Stimulated activated CD4-positive, alpha-beta T cell treated with anti-CD3 and anti-CD28 coated beads, Interleukin-2, amount 100 ng/mL, for 4 hours (primary cell): ENCODE measurements at regions not wholly inside any gene's neighbourhood (a gene's known extent, or its start where the extent isn't known, plus 50 kb on each side); places are given as distances from the start of the nearest gene placed in this dataset.

ENCODE experiments used
- DNase-seq: peaks from one replicate; pipeline ENCODE4 v3.0.0-alpha.2; 2020; ENCODE audit warnings: low read depth

GRCh38 chr12:14148489-14149270 is 167.3 kb upstream of the GRIN2B start:
- DNase-seq: no peak

DNA sequence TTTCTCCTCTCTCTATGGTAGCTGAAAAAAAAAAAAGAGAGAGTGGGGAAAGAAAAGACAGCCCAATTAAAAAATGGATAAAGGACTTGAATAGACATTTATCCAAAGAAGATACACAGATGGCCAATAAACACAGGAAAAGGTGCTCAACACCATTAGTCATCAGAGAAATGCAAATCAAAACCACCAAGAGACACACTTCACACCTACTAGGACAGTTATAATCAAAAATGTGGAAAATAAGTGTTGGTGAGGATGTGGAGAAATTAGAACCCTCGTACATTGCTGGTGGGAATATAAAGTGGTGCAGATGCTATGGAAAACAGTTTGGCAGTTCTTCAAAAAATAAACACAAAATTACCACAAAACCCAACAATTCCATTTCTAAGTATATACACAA is 172.4 kb upstream of the GRIN2B start:
- no peak for DNase-seq

DNA sequence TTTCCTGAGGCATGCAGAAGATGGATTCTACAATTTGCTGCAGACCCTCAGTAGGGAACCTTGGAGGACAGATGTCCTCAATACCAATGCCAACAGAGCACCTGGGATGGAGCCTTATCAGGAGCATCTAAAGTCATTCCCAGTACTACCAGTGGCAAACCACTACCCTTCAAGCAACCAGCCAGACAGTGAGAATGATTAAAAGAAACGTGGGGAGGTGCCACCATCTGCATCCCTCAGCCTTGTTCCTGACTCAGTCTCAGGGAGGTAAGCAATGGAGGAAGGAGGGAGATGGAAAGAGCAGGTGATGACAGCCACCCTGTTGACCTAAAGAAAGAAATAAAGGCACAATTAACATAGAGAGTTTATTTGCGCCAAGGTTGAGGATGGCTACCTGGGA is 175.2 kb upstream of the GRIN2B start:
- no peak for DNase-seq

GRCh38 chr12:14157088-14157747 is 175.8 kb upstream of the GRIN2B start:
- DNase-seq: no peak

GRCh38 chr12:14164266-14164665 is 182.9 kb upstream of the GRIN2B start:
- no peak for DNase-seq

DNA sequence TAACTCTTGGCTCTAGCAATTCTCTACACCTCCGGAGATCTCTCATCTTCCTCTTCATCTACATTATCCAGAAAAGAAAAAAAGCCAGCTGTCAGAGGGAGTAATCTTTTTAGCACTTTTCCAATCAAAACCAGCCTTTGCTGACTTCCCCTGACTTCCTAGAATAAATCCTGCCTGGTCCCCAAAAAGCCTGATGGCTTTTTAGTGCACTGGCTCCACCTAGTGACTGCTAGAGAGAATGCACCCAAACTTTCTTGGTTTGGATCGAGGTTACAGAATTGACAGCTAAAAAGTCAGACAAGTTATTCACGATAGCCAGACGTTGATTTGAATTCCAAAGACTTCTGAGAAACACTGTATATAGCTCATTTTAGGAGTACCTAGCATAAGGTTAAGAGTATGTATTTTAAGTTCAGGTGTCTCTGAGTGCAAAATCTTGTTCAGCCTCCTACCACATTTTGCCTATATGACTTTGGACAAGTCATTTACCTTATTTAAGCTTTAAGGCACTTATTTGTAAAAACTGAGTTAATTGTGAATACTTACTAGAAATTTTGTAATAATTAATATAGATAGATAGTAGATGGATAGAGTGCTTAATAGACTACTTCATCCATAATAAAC is 185.7 kb upstream of the GRIN2B start:
- DNase-seq: peak; percentile 22

DNA sequence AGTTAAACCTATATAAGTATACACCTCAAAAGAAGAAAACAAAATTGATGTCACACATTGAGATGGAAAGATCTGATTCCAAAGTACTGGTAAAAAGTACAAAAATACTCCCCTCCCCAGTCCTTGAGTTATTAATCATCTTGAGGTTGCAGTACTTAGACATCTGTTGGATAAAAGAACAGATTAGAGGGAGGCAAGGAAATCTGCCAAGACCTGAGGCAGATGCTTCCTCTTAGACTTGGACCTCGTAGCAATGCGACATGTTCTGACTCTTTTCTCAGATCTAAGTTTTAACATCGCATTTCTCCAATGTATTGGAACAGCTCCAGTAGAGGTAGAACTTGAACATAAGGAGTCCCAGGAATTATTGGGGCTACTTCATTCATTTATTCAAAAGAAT is 187.9 kb upstream of the GRIN2B start:
- DNase-seq: no peak

DNA sequence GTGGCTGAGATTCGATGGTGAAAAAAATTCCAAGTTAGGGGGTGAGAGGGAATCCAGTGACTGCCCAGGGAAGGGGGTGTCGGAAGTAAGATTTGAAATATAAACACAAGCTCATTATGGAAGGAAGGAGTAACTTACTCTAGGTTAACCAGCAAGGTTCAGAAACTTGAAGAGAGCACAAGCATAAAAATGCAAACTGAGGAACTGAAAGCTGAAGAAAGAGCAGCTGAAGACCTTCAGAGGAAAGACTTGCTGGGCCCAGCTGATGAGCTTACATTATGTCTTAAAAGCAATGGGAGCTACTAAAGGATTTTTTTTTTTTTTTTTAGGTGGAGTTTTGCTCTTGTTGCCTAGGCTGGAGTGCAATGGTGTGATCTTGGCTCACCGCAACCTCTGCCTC is 189.7 kb upstream of the GRIN2B start:
- DNase-seq: no peak

GRCh38 chr12:14175206-14175605 is 190.3 kb upstream of the ATF7IP start:
- no peak for DNase-seq

DNA sequence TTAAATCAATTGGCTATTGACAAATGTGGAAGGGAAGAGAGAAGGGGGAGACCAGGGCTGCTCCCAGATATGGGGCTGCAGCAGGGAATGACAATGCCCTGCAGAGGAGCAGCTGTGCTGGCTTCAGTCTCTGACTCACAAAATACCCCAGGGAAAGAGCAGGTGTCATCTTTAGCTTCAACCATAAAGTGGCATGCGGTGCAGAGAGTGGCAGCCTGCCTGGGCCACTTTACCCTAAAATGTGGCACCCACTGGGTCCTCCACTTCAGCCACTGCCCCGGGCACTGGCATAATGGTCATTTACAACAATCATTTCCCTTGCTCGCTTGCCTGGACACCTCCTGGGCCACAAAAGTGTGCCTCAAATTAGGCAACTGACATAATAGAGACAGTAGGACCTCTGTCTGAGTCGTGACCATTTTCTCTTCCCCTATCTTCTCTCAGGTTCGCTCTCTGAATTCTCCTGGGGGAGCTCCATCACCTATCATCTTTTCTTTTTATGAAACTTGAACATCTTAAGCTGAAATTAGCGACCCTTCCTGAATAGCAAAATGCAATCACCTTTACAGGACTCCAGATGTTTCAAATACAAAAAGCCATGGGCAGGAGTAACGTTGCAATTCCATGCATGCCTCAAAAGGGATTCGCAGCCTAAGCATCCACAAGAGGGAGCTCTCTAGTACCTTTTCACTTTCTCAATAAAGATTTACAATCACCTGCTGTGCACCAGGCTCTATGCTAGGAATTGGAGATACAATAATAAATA is 179.9 kb upstream of the ATF7IP start:
- no peak for DNase-seq

DNA sequence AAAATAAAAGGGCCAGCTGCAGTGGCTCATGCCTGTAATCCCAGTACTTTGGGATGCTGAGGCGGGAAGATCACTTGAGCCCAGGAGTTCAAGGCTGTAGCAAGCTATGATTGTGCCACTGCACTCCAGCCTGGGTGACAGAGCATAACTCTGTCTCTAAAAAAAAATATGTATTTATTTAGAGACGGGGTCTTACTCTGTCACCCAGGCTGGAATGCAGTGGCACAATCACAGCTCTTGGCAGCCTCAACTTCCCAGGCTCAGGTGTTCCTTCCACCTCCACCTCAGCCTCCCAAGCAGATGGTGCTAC is 179.3 kb upstream of the ATF7IP start:
- DNase-seq: no peak

GRCh38 chr12:14187002-14187401 is 178.5 kb upstream of the ATF7IP start:
- DNase-seq: no peak

- DNase-seq: no peak
Observed at GRCh38 chr12:14187966-14188365, 177.5 kb upstream of the ATF7IP start.

DNA sequence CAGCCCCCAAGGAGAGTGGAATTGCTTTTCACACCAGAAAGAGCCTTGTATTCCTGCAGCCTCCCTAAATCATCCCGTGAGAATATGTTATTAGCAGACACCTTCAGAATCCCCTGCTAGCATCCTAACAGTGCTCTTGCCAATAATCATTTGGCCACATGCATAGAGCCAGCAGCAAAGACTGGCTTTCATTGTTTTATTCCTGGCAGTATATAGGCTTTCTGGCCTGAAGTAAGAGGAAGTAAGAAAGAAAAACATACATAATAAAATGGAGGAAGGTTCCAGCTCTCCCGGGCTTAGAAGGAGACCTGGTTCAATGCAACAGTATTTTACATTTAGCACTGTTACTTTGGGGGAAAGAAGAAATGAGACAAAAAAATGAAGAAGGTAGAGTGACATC is 176.7 kb upstream of the ATF7IP start:
- DNase-seq: no peak

GRCh38 chr12:14190694-14191093 is 174.8 kb upstream of the ATF7IP start:
- no peak for DNase-seq

DNA sequence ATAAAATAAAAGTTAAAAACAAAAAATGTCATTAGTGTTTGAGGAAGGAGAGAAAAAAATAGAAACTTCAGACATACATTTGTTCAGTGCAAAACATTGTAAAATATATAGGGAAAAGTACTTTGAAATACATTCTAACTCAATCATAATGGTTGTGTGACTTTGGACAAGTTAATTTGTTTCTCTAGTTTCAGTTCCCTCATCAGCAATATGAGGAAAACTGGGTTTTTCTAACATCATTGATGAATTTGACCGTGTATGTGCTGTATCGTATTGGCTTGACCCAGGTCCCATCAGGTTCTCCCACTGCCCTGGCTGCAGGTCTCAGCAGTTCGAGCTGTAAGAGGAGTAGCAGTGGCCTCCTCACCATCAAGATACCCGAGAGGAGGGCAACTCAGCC is 173.9 kb upstream of the ATF7IP start:
- DNase-seq: no peak

DNA sequence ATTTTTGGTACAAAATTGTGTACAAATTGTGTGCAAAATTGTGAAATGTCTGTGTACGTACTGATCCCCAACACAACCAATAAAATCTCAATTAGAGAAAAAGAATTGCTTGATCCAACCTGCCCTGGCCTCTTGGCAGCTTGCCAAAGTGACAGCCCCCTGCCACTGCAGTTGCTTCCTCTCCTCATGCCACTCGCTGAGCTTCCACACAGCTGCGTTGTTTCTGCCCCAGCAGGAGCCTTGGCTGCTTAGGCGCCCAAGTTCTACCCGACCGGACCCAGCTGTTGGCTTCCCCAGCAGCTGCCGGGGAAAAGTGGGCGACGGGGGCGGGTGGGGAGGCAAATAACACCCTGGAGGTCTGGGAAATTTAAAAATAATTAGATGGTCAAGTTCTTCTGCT is 171.8 kb upstream of the ATF7IP start:
- DNase-seq: no peak

DNA sequence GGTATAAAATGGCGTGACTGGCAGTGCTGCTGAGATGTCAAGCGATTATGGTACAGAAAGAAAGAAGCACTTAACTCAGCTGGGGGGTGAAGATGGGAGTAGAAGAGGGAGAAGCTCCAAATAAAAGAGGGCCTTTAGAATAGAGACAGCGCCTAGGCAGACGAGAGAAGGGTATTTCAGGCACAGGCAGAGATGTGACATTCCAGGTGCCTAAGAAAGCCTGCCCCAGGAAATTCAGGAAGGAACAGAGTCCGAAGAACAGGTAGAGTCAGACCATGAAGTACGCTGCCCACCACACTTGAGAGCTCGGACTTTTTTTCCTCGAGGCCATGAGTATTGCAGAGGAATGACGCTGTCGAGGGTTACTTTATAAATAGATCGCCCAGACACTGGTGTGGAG is 170.9 kb upstream of the ATF7IP start:
- no peak for DNase-seq

GRCh38 chr12:14199455-14200198 is 165.9 kb upstream of the ATF7IP start:
- no peak for DNase-seq

DNA sequence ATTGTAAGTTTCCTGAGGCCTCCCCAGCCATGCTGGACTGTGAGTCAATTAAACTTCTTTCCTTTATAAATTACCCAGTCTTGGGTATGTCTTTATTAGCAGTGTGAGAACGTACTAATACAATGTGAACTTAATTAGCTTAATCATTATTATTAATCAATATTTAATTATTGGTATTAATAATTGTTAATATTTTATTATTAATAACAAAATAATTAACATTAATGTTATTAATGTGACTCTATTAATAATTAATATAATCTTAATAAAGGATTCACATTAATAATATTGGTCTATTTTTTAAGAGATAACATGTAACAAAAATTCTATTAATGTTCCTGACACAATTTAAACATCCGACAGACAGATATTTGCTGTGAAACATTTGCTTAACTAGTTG is 164.9 kb upstream of the ATF7IP start:
- no peak for DNase-seq

GRCh38 chr12:14201291-14201690 is 164.2 kb upstream of the ATF7IP start:
- DNase-seq: no peak

DNA sequence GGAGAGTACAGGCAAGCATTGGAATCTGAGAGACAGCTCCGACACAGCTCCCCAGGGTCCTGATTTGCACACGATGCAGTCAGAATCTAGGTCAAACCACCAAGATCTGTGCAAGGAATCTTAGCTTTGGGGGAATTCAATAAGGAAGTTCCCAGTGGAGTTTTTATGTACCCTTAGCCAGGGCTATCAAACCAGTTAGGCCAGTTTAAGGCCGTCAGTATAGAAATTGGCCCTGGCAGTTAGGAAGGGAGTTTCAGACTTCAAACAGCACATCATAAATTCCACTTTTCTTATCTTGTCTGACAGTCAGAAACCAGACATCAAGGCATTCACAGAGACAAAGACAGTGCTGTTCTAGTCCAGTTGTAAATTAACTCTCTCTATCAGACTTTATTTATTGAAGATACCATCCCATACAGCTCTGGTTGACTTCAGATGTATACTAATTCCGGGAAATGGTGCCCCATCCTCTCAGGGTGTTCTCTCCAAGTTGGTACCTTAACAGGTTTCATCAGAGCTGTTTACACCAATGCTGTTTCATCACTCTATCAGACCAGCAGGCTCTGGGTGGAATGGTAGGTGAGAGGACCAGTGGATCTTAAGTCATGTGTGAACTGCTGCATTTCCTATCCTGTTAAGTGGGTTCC is 157.5 kb upstream of the ATF7IP start:
- no peak for DNase-seq
